ENCODE measurements at regions not wholly inside any gene's neighbourhood (a gene's known extent, or its start where the extent isn't known, plus 50 kb on each side); places are given as distances from the start of the nearest gene placed in this dataset.

- FAIRE-seq (no peak), DNase-seq (ENCODE audit: low read depth) (no peak)
- H3K36me3 ChIP-seq (ENCODE audit: control insufficient read depth, insufficient read depth, low read length), result no peaks in the 10 kb centered on the region
- no peaks in the 10 kb centered on the region for H3K27me3 ChIP-seq (ENCODE audit: control insufficient read depth, insufficient read depth, low read length)
- H3K4me3 ChIP-seq (ENCODE audit: low read depth, low read length), result no peak overlapping the region
- no peak for TF ChIP-seq CTCF (IDR thresholded peaks at IDR 0.05; ENCODE audit: insufficient read depth, low read length, severe bottlenecking)
Observed at GRCh38 chr1:68370101-68370915, 79.4 kb downstream of the RPE65 start.

- no peak overlapping the region for H3K4me3 ChIP-seq (ENCODE audit: low read depth, low read length)
- H3K27me3 ChIP-seq (ENCODE audit: control insufficient read depth, insufficient read depth, low read length), result no peaks in the 10 kb centered on the region
- no peak for DNase-seq (ENCODE audit: low read depth)
- TF ChIP-seq CTCF (IDR thresholded peaks at IDR 0.05; ENCODE audit: insufficient read depth, low read length, severe bottlenecking), result no peak
- no peaks in the 10 kb centered on the region for H3K36me3 ChIP-seq (ENCODE audit: control insufficient read depth, insufficient read depth, low read length)
- FAIRE-seq, result no peak
Observed at GRCh38 chr1:68366572-68366971, 83.2 kb downstream of the RPE65 start.

- no peaks in the 10 kb centered on the region for H3K27me3 ChIP-seq (ENCODE audit: control insufficient read depth, insufficient read depth, low read length)
Observed at GRCh38 chr1:68365709-68366382, 83.9 kb downstream of the RPE65 start.

GRCh38 chr1:68363339-68363738 lies 86.4 kb downstream of the RPE65 start:
- no peak for FAIRE-seq
- no peak for TF ChIP-seq CTCF (IDR thresholded peaks at IDR 0.05; ENCODE audit: insufficient read depth, low read length, severe bottlenecking)
- peak; percentile 88 for DNase-seq (ENCODE audit: low read depth)
- Histone ChIP-seq H3K36me3 (ENCODE audit: control insufficient read depth, insufficient read depth, low read length) (no peaks in the 10 kb centered on the region), H3K27me3 (ENCODE audit: control insufficient read depth, insufficient read depth, low read length) (no peaks in the 10 kb centered on the region), H3K4me3 (ENCODE audit: low read depth, low read length) (no peak overlapping the region)

More at GRCh38 chr1:68365709-68366382, 83.9 kb downstream of the RPE65 start:
- no peak for TF ChIP-seq CTCF (IDR thresholded peaks at IDR 0.05; ENCODE audit: insufficient read depth, low read length, severe bottlenecking)
- no peak overlapping the region for H3K4me3 ChIP-seq (ENCODE audit: low read depth, low read length)
- FAIRE-seq (no peak), DNase-seq (ENCODE audit: low read depth) (no peak)
- H3K36me3 ChIP-seq (ENCODE audit: control insufficient read depth, insufficient read depth, low read length), result no peaks in the 10 kb centered on the region

GRCh38 chr1:68361346-68361910 lies 88.3 kb downstream of the RPE65 start:
- Histone ChIP-seq H3K27me3 (ENCODE audit: control insufficient read depth, insufficient read depth, low read length) (no peaks in the 10 kb centered on the region), H3K4me3 (ENCODE audit: low read depth, low read length) (no peak overlapping the region), H3K36me3 (ENCODE audit: control insufficient read depth, insufficient read depth, low read length) (no peaks in the 10 kb centered on the region)
- FAIRE-seq (no peak), DNase-seq (ENCODE audit: low read depth) (no peak)
- TF ChIP-seq CTCF (IDR thresholded peaks at IDR 0.05; ENCODE audit: insufficient read depth, low read length, severe bottlenecking), result no peak
